NCI-H524 treated with DMSO at 0.1 percent for 48 hours (cell line): ENCODE measurements at regions not wholly inside any gene's neighbourhood (a gene's known extent, or its start where the extent isn't known, plus 50 kb on each side); places are given as distances from the start of the nearest gene placed in this dataset.
"Not testable (repeated sequence)": the region's sequence is repeated elsewhere in the genome, so short reads cannot be mapped to it uniquely, and the experiment has no call there.

ENCODE experiments used
- DNase-seq: peaks from one replicate; lab custom pipeline; 2025; lab: John Stamatoyannopoulos, UW

GRCh38 chr1:201637282-201638079, 98.6 kb downstream of the NAV1 start:
- DNase-seq, result no peak

DNA sequence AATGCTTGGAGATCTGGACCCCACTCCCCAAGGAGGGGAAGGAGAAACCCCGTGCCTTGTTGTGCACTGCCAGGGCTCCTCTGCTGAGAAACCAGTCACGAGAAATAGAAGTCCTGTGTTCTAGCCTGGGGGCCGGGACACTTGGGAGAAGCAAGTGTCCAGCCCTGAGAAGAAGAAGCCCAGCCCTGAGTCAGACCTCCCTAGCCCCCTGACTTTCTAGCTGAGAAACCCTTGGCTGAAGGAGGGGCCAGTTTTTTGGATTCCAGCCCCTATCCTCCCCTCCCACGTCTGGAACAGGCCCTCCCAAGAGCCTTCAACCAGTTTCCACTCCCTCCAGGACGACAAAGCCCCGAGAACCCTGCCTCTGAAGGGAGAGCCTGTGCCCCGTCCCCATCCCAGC, 100.5 kb downstream of the NAV1 start:
- DNase-seq, result no peak

DNA sequence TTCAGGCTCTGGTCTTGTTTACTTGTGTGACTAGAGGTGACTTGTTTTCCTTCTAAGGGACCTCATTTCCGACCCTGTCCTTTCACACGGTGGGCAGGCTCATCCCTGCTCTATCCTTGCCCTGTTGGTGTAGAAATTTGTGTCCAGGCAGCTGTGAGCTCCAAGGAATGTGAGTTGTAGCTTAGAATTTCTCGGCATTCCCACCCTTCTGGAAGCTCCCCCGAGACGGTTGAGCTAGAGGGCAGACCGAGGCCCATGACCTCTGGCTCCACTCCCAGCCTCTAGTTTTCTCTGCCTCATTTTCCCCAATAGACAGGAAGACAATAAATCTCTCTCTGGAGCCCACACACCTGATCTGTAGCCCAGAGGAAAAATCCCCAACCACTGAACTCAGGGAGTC, 100.9 kb downstream of the NAV1 start:
- DNase-seq, result no peak

GRCh38 chr1:201640624-201641023, 101.7 kb downstream of the NAV1 start:
- no peak for DNase-seq

DNA sequence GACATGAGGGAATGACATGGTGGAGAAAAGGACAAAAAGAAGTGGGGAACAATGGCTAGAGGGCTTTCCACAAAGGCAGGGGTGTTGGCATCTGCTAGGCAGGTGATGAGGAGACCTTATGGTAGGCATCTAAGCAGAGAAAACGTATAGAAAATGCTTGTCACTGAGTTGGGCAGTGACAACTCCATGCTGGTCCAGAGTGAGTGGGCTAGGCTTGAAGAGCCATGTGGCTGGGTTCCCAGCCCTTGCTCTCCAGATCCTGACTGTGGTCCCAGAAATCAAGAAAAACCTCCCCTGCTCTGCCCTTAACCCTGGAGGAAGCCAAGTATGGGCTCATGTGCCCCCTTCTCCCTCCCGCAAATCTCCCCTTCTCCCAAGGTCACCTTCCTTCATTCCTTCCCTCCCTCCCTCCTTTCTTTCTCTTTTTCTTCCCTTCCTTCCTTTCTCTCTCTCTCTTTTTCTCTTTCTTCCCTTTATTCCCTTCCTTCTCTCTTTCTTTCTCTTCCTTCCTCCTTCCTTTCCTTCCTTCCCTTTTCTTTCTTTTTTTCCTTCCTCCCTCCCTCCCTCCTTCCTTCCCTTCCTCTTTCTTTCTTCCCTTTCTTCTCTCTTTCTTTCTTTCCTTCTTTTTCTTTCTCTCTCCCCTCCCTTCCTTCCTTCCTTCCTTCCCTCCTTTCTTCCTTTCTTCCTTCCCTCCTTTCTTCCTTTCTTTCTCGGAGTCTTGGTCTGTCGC, 102.8 kb downstream of the NAV1 start:
- no peak for DNase-seq

DNA sequence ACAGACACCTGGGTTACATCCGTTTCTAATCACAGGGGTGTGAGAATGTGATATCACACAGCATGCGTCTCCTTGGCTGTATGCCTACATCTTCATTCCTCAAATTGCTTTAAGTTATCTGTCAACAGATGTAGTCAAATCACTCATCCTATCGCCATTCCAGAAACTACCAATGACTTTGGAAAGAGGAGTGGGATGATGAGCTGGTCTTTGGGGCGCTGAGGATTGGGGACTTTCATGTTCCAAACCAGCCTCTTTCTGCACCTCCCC, 104.8 kb downstream of the NAV1 start:
- DNase-seq, result no peak

DNA sequence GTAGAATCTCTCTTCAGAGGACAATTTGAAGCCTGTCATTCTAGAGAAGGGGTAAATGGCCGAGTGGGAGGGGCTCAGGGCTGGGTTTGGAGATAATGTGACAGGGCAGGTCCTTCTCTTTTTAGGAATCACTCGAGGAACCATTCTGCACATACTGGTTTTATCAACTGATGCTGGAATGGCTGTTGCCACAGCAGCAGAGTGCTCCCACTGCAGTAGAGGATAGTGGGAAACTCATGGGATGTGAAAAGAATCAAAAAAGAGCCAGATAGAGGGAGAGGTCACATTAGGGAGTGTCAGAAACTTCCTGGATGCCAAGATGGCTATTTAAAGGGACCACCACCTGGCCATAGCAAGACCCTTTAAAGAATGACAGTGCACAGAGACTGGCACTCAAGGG, 105.3 kb downstream of the NAV1 start:
- no peak for DNase-seq

DNA sequence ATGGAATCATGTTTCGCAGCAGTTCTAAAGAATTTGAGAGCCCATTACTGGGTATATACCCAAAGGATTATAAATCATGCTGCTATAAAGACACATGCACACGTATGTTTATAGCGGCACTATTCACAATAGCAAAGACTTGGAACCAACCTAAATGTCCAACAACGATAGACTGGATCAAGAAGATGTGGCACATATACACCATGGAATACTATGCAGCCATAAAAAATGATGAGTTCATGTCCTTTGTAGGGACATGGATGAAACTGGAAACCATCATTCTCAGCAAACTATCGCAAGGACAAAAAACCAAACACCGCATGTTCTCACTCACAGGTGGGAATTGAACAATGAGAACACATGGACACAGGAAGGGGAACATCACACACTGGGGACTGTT, 106.1 kb downstream of the NAV1 start:
- not testable (repeated sequence) for DNase-seq

DNA sequence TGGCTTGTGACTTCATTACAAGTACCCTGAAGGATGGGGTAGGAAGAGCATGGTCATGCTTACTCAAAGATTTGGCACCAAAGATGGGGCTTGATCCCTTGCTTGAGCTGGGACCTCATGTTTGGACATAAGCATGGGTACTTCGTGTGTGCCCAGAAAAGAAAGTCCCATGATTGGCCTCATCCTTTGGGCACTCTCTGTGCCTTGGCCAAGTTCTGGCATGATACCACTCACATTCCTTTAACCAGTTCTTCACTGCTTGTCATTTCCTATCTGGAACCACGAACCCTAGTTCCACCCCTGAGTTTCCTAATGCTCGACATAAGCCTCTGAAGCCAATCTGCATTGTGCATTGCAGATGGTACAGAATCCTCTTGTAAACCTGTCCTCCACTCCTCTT, 107.0 kb downstream of the NAV1 start:
- DNase-seq, result no peak

DNA sequence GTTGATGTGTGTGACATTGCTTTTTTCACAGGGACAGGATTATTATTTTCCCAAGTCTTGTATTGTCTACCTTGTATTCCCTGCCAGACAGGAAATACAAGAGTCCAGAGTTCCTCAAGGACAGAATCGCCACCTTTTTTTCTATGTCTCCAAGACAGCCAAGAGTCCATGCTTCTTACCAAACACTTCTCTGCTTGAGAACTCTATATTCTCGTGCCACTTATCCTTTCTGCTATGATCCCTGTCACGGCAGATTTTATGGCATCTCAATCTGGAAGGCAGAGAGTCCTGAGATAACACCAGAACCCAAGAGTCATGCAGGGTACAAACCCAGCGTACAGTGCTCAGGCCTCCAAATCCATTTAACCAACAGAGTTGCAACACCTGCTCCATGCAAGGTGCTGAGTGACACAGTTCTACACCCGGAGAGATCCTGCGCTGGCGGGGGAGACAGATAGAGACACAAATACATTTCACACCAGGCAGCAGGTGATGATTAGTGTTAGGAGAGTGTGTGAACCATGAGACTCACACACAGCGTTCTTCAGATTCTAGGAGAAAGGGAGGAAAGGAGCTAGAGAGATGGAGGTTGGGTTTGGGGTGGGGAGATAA, 107.6 kb downstream of the NAV1 start:
- DNase-seq, result no peak

DNA sequence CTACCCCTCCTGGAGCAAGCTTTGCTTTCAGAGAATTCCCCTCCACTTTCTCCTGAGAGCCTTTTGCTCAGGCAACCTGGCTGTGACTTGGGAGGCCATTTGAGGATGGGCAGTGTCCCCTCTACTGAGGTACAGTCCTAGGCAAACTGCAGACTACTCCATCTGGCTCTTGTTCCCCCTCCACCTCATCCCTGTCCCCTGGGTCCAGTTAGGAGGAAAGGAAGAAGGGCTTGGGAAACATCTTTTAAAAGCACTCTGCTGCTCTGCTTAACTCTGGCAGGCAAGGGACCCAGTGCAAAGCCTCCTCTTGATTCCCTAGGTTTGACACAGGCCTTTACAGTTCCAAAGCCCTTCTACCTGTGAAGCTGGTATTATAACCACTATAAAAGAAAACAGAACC, 108.2 kb downstream of the NAV1 start:
- peak; percentile 19 for DNase-seq

- no peak for DNase-seq
Observed at GRCh38 chr1:201647722-201648065, 108.8 kb downstream of the NAV1 start.

DNA sequence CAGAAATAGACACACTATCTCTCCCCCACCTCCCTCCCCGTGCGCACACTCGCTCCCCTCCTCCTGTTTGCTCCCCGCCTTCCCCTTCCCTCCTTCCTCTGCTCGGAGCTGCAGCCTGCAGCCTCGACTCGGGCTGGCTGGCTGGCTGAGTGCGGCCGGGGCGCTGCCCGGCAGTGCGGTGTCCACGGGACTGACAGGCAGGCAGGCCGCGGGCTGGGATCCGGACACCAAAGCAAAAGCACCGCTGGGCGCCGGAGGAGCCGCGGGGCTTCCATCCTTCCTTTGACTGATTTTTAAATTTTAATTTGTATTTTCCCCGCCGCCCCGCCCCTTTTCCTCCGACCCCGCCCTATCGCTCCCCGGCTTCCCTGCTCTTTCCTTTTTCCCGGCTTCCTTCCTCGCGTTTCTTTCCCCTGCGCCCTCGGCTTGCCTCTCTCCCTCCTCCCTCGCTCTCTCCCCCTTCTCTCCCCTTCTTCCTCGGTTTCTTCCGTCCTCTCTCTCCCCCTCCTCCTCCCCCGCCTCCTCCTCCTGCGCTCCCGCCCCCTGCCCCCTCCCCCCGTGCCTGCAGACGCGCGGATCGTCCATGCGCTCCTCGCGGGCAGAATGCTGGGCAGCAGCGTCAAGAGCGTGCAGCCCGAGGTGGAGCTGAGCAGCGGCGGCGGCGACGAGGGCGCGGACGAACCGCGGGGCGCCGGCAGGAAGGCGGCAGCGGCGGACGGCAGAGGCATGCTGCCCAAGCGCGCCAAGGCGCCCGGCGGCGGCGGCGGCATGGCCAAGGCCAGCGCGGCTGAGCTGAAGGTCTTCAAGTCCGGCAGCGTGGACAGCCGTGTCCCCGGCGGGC, 109.4 kb downstream of the NAV1 start:
- DNase-seq, result no peak

DNA sequence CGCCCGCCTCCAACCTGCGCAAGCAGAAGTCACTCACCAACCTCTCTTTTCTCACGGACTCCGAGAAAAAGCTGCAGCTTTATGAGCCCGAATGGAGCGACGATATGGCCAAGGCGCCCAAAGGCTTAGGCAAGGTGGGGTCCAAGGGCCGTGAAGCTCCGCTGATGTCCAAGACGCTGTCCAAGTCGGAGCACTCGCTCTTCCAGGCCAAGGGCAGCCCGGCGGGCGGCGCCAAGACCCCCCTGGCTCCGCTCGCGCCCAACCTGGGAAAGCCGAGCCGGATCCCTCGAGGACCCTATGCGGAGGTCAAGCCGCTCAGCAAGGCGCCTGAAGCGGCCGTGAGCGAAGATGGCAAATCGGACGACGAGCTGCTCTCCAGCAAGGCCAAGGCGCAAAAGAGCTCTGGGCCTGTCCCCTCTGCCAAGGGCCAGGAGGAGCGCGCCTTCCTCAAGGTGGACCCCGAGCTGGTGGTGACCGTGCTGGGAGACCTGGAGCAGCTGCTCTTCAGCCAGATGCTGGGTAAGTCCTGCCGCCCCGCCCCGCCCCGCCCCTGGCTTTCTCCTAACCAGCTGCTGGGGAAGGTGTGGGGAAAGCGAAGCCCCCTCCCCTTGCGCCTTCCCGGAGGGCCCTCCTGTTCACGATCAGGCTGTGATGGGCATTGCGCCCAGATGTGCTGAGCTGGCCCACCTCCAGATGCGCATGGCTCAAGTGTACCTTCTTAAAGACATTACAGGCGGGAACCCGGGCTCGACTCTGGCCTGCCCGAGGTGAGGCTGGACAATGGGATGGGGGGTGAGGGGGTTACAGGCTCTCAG, 110.2 kb downstream of the NAV1 start:
- no peak for DNase-seq

GRCh38 chr1:201649761-201650622, 111.1 kb downstream of the NAV1 start:
- peak; percentile 14 for DNase-seq

- DNase-seq, result no peak
Observed at GRCh38 chr1:201650623-201650933, 111.7 kb downstream of the NAV1 start.

DNA sequence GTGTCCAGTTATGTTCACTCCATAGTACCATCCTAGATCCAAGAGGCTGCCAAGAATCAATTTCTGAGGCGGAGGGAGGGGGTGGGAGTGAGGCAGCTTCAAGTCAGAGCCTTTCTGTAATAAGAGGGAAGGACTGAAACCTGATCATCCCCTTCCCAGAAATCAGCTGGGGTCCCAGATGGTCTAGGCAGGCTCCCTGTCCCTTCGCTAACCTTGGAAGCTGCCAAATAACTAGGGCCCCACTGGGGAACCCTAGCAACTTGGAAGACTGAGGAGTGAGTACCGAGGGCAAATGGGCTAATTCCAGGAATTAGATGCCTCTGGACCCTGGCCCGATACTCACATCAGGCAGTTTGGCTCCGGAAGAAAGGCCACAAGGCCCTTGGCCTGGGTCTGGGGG, 113.3 kb downstream of the NAV1 start:
- DNase-seq, result peak; percentile 31

DNA sequence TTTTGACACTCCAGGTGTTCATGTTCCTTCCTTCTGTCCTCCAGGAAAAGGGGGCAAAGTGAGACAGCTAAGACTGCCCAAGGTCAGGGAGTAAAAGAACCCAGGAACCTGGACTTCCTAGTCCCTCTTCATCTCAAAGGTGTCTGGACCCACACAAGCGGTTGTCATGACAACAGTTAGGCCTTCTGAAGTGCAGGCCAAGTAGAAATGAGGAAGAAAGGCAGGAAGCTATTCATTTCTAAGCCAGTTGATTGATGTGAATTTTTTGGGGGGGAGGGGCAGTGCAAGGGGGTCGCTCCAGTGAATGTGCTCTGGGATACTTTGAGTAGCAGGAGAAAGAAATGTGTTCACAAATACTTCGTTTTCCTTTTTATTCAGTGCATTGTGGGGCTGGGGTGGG, 114.3 kb downstream of the NAV1 start:
- no peak for DNase-seq

DNA sequence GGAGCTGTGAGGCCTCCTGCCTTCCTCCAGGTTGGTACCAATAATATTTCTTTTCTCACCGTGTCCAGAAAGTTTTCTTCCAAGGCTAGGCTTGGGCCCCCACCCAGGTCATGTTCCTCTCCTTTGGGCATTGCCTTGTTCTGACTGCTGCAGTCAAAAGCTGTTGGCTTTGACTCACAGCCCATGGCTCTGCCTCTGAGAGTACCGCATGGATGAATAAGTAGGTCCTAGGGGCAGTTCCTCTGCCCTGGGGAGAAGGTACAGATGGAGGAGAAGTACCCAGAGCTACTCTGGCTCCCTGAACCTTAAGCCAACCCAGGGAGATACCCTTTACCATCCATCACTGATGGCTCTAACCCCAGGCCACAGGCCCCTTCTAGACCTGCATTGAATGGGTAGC, 115.0 kb downstream of the NAV1 start:
- no peak for DNase-seq

GRCh38 chr1:201655243-201655642, 116.3 kb downstream of the NAV1 start:
- DNase-seq, result no peak

GRCh38 chr1:201655910-201656309, 117.0 kb downstream of the NAV1 start:
- no peak for DNase-seq
